GM21526 (cell line): ENCODE measurements at regions not wholly inside any gene's neighbourhood (a gene's known extent, or its start where the extent isn't known, plus 50 kb on each side); places are given as distances from the start of the nearest gene placed in this dataset.

Experiments
- ATAC-seq: cut with Tn5 transposase; IDR thresholded peaks from one replicate; pipeline ENCODE4 v1.9.1; 2021; ENCODE audit warnings: moderate library complexity; ENCODE audit not compliant: unreplicated experiment, low FRiP score

- no peak for ATAC-seq
These were observed 1415.8 kb upstream of the TENM3 start for GRCh38 chr4:180827232-180828009.

GRCh38 chr4:180828455-180829018 is 1414.7 kb upstream of the TENM3 start:
- no peak for ATAC-seq

- ATAC-seq: no peak
These were observed 1411.1 kb upstream of the TENM3 start for GRCh38 chr4:180832073-180832472.

- ATAC-seq: no peak
These were observed 1403.1 kb upstream of the TENM3 start for GRCh38 chr4:180840142-180840541.

- no peak for ATAC-seq
These were observed 1392.8 kb upstream of the TENM3 start for GRCh38 chr4:180850318-180850940.

GRCh38 chr4:180852738-180853137 is 1390.5 kb upstream of the TENM3 start:
- no peak for ATAC-seq

- no peak for ATAC-seq
These were observed 1388.0 kb upstream of the TENM3 start for GRCh38 chr4:180855184-180855583.

- ATAC-seq: no peak
These were observed 1383.0 kb upstream of the TENM3 start for GRCh38 chr4:180860089-180860720.

- ATAC-seq: no peak
These were observed 1381.6 kb upstream of the TENM3 start for GRCh38 chr4:180861651-180862050.

- no peak for ATAC-seq
These were observed 1376.1 kb upstream of the TENM3 start for GRCh38 chr4:180866933-180867643.

GRCh38 chr4:180870623-180871022 is 1372.6 kb upstream of the TENM3 start:
- no peak for ATAC-seq

- no peak for ATAC-seq
These were observed 1344.9 kb upstream of the TENM3 start for GRCh38 chr4:180898305-180898704.

GRCh38 chr4:180900781-180901180 is 1342.4 kb upstream of the TENM3 start:
- no peak for ATAC-seq

- no peak for ATAC-seq
These were observed 1333.9 kb upstream of the TENM3 start for GRCh38 chr4:180909279-180909678.

GRCh38 chr4:180913750-180914149 is 1329.5 kb upstream of the TENM3 start:
- ATAC-seq: no peak

- no peak for ATAC-seq
These were observed 1319.7 kb upstream of the TENM3 start for GRCh38 chr4:180923486-180923885.

- ATAC-seq: no peak
These were observed 1317.4 kb upstream of the TENM3 start for GRCh38 chr4:180925805-180926204.

- ATAC-seq: no peak
These were observed 1316.9 kb upstream of the TENM3 start for GRCh38 chr4:180926277-180926676.

GRCh38 chr4:180932370-180933001 is 1310.7 kb upstream of the TENM3 start:
- no peak for ATAC-seq

GRCh38 chr4:180937083-180937482 is 1306.1 kb upstream of the TENM3 start:
- ATAC-seq: no peak
